HG02840 (cell line): ENCODE measurements at regions not wholly inside any gene's neighbourhood (a gene's known extent, or its start where the extent isn't known, plus 50 kb on each side); places are given as distances from the start of the nearest gene placed in this dataset.
"Not testable (repeated sequence)": the region's sequence is repeated elsewhere in the genome, so short reads cannot be mapped to it uniquely, and the experiment has no call there.

Experiments used
- ATAC-seq: cut with Tn5 transposase; IDR thresholded peaks from one replicate; pipeline ENCODE4 v1.9.1; 2021; ENCODE audit warnings: mild to moderate bottlenecking, moderate library complexity, moderate number of reproducible peaks; ENCODE audit not compliant: unreplicated experiment, low FRiP score

- no peak for ATAC-seq
These were observed 171.7 kb downstream of the C16orf95 start for GRCh38 chr16:87145181-87146176.

DNA sequence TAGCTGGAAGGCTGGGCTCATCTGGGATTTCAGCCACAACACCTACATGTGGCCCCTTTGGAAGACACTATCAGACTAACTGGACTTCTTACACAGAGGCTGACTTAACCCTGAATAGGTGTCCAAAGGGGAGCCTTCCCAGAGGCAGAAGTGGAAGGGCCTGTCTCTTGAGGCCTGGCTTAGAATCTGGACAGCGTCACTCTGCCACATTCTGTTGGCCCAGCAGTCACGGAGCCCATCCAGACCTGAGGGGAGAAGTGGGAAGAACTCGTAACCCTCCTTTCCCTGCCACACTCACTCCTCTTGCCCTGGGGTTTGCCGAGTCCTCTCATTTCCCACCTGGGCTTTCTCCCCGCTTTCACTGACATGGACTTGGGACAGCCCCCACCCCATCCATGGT lies 170.5 kb downstream of the C16orf95 start:
- no peak for ATAC-seq

- no peak for ATAC-seq
These were observed 168.1 kb downstream of the C16orf95 start for GRCh38 chr16:87149051-87149450.

DNA sequence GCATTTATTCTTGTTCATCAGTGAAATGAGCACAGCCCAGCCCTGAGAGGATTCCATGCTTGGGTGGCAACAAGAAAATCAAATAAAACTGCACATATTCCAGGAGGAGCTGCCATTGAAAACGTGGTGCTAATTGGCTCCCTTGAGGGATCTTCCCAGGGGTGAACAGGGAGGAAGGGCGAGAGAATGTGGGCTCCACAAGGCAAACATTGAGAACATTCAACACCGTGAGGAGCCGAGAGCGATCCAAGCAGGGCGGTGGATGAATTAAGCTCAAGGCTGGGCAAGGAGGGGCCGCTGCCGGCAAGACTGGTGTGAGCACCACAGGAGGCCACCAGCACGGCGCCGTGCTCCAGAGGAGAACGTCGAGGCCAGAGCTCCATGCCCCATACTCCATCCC lies 166.9 kb downstream of the C16orf95 start:
- ATAC-seq: no peak

GRCh38 chr16:87150681-87151280 lies 166.4 kb downstream of the C16orf95 start:
- no peak for ATAC-seq

- ATAC-seq: no peak
These were observed 164.9 kb downstream of the C16orf95 start for GRCh38 chr16:87152221-87152755.

DNA sequence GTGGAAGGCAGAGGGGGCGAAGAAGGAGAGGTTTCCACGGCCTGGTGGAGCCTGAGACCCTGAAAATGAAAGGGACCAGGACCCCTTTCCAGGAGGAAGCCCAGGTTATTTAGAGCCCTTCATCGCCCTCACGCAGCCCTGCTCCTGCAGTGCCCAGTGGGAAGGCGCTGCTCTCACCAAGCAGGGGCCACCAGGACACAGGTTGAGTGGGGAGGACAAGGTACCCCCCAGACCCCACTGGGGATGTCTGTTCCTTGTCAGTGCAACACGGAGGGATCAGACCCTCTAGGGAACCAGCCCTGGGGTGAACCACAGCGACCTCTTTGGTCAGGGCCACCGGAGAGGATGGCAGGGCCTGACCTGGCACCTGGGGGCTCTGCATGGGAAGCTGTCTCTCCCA lies 163.9 kb downstream of the C16orf95 start:
- no peak for ATAC-seq

- not testable (repeated sequence) for ATAC-seq
These were observed 161.9 kb downstream of the C16orf95 start for GRCh38 chr16:87155315-87155714.

GRCh38 chr16:87156195-87156594 lies 161.0 kb downstream of the C16orf95 start:
- ATAC-seq: no peak

- no peak for ATAC-seq
These were observed 157.0 kb downstream of the C16orf95 start for GRCh38 chr16:87160234-87160636.

- no peak for ATAC-seq
These were observed 156.4 kb downstream of the C16orf95 start for GRCh38 chr16:87160701-87161337.

GRCh38 chr16:87161410-87161809 lies 155.8 kb downstream of the C16orf95 start:
- not testable (repeated sequence) for ATAC-seq

- no peak for ATAC-seq
These were observed 155.1 kb downstream of the C16orf95 start for GRCh38 chr16:87161822-87162676.

- not testable (repeated sequence) for ATAC-seq
These were observed 154.4 kb downstream of the C16orf95 start for GRCh38 chr16:87162799-87163198.

DNA sequence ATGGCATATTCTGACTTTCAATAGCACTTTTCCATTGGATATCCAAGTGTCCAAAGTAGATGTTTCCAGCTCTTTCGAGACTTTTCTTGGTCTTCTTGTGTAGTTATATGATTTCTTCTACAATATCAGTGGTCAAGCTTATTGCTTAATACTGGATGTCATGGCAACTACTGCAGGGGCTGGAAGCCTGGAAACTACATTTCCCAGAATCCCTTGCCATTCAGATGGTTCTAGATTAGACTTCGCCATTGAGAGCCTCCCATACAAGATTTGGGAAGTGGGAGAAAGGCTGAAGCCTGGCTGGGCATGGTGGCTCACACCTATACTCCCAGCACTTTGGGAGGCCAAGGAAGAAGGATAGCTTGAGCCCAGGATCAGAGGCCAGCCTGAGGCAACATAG lies 153.6 kb downstream of the C16orf95 start:
- no peak for ATAC-seq

- no peak for ATAC-seq
These were observed 152.0 kb downstream of the C16orf95 start for GRCh38 chr16:87165151-87165550.

DNA sequence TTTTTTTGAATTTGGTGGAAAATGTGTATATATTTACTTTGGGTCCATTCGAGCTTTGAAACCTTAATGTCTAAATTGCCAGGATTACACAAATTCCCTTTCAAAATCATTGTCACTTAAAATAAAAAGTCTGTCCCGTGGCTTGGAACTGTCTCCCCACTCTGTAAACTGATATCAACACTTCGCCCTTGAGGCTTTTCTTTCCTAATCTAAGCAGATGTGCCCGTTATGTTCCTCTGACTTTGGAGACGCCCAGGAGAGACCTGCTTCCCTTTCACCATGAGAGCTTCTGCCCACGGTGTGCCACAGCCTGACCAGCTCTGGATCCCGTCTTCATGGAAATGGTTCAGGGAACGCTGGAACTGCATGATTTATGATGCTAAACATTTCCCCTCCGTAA lies 151.3 kb downstream of the C16orf95 start:
- ATAC-seq: no peak

DNA sequence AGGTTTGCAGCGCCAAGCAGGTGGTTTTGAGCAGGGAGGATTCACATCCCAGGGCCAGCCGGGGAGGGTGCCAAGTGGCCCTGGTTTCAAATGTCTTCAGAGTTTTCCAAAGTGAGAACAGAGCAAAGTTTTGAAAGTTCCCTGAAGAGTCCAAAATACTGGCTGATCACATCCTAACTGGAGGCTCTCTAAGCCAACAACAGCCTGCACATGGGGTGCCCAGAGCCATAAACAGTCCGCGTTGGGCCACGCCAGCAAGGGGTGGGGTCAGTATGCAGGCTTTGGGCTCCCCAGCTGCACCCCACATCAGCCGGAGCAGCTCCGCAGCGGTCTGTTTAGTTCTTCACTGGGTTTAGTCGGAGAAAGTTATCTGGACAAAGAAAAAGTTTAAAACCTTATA lies 150.9 kb downstream of the C16orf95 start:
- no peak for ATAC-seq

GRCh38 chr16:87166934-87167333 lies 150.3 kb downstream of the C16orf95 start:
- no peak for ATAC-seq

- no peak for ATAC-seq
These were observed 147.6 kb downstream of the C16orf95 start for GRCh38 chr16:87169509-87169995.
